ENCODE measurements at regions not wholly inside any gene's neighbourhood (a gene's known extent, or its start where the extent isn't known, plus 50 kb on each side); places are given as distances from the start of the nearest gene placed in this dataset.

GRCh38 chrX:39360101-39360500 is 558.8 kb downstream of the MID1IP1 start:
- H3K36me3 ChIP-seq (ENCODE audit: control insufficient read depth, insufficient read depth, low read length): no peaks in the 10 kb centered on the region
- H3K27me3 ChIP-seq (ENCODE audit: control insufficient read depth, insufficient read depth, low read length): no peaks in the 10 kb centered on the region
- DNase-seq (ENCODE audit: low read depth): no peak
- TF ChIP-seq CTCF (IDR thresholded peaks at IDR 0.05; ENCODE audit: insufficient read depth, low read depth, low read length): no peak
- CTCF ChIA-PET: no interaction called here
- POLR2A ChIA-PET: no interaction called here
- H3K4me3 ChIP-seq (ENCODE audit: low read depth, low read length): no peak overlapping the region

GRCh38 chrX:39361736-39362135 is 560.5 kb downstream of the MID1IP1 start:
- no peak for DNase-seq (ENCODE audit: low read depth)
- ChIA-PET CTCF (no interaction called here), POLR2A (no interaction called here)
- no peaks in the 10 kb centered on the region for H3K36me3 ChIP-seq (ENCODE audit: control insufficient read depth, insufficient read depth, low read length)
- no peak overlapping the region for H3K4me3 ChIP-seq (ENCODE audit: low read depth, low read length)
- no peaks in the 10 kb centered on the region for H3K27me3 ChIP-seq (ENCODE audit: control insufficient read depth, insufficient read depth, low read length)
- TF ChIP-seq CTCF (IDR thresholded peaks at IDR 0.05; ENCODE audit: insufficient read depth, low read depth, low read length): no peak

GRCh38 chrX:39367416-39367815 is 566.2 kb downstream of the MID1IP1 start:
- Histone ChIP-seq H3K4me3 (ENCODE audit: low read depth, low read length) (no peak overlapping the region), H3K27me3 (ENCODE audit: control insufficient read depth, insufficient read depth, low read length) (no peaks in the 10 kb centered on the region), H3K36me3 (ENCODE audit: control insufficient read depth, insufficient read depth, low read length) (no peaks in the 10 kb centered on the region)
- POLR2A ChIA-PET: no interaction called here
- CTCF ChIA-PET: no interaction called here
- DNase-seq (ENCODE audit: low read depth): no peak
- TF ChIP-seq CTCF (IDR thresholded peaks at IDR 0.05; ENCODE audit: insufficient read depth, low read depth, low read length): no peak

GRCh38 chrX:39372115-39372514 is 570.9 kb downstream of the MID1IP1 start:
- Histone ChIP-seq H3K4me3 (ENCODE audit: low read depth, low read length) (no peak overlapping the region), H3K27me3 (ENCODE audit: control insufficient read depth, insufficient read depth, low read length) (no peaks in the 10 kb centered on the region), H3K36me3 (ENCODE audit: control insufficient read depth, insufficient read depth, low read length) (no peaks in the 10 kb centered on the region)
- ChIA-PET POLR2A (no interaction called here), CTCF (no interaction called here)
- no peak for DNase-seq (ENCODE audit: low read depth)
- no peak for TF ChIP-seq CTCF (IDR thresholded peaks at IDR 0.05; ENCODE audit: insufficient read depth, low read depth, low read length)

GRCh38 chrX:39377157-39377556 is 575.9 kb downstream of the MID1IP1 start:
- DNase-seq (ENCODE audit: low read depth): no peak

More at GRCh38 chrX:39377157-39377556, 575.9 kb downstream of the MID1IP1 start:
- Histone ChIP-seq H3K4me3 (ENCODE audit: low read depth, low read length) (no peak overlapping the region), H3K27me3 (ENCODE audit: control insufficient read depth, insufficient read depth, low read length) (no peaks in the 10 kb centered on the region), H3K36me3 (ENCODE audit: control insufficient read depth, insufficient read depth, low read length) (no peaks in the 10 kb centered on the region)
- TF ChIP-seq CTCF (IDR thresholded peaks at IDR 0.05; ENCODE audit: insufficient read depth, low read depth, low read length): no peak
- ChIA-PET POLR2A (no interaction called here), CTCF (no interaction called here)

All from BJ (cell line).